ENCODE measurements at regions not wholly inside any gene's neighbourhood (a gene's known extent, or its start where the extent isn't known, plus 50 kb on each side); places are given as distances from the start of the nearest gene placed in this dataset.
"Not testable (repeated sequence)": the region's sequence is repeated elsewhere in the genome, so short reads cannot be mapped to it uniquely, and the experiment has no call there.

- H3K4me2 ChIP-seq (ENCODE audit: low read length): no peak overlapping the region
- no peak overlapping the region for H3K4me3 ChIP-seq (ENCODE audit: low read length)
- H3K9ac ChIP-seq (ENCODE audit: low read depth, low read length): no peak overlapping the region
- no peaks in the 10 kb centered on the region for H3K4me1 ChIP-seq (ENCODE audit: control insufficient read depth, insufficient read depth, low read length)
- H3K9me3 ChIP-seq (replicated peaks; ENCODE audit: low read length): no peaks in the 10 kb centered on the region
- H3K36me3 ChIP-seq (ENCODE audit: insufficient read depth, low read length): no peaks in the 10 kb centered on the region
- no peaks in the 10 kb centered on the region for H3K27me3 ChIP-seq (ENCODE audit: control insufficient read depth, insufficient read depth, low read length)
Observed at GRCh38 chrX:139170526-139171173, 359.9 kb upstream of the F9 start.

GRCh38 chrX:139167282-139167681 lies 363.3 kb upstream of the F9 start:
- Histone ChIP-seq H3K4me3 (ENCODE audit: low read length) (no peak overlapping the region), H3K4me1 (ENCODE audit: control insufficient read depth, insufficient read depth, low read length) (no peaks in the 10 kb centered on the region), H3K36me3 (ENCODE audit: insufficient read depth, low read length) (no peaks in the 10 kb centered on the region), H3K9me3 (replicated peaks; ENCODE audit: low read length) (no peaks in the 10 kb centered on the region), H3K4me2 (ENCODE audit: low read length) (no peak overlapping the region), H3K27me3 (ENCODE audit: control insufficient read depth, insufficient read depth, low read length) (no peaks in the 10 kb centered on the region), H3K9ac (ENCODE audit: low read depth, low read length) (no peak overlapping the region)

- H3K9me3 ChIP-seq (replicated peaks; ENCODE audit: low read length): no peaks in the 10 kb centered on the region
- no peaks in the 10 kb centered on the region for H3K4me1 ChIP-seq (ENCODE audit: control insufficient read depth, insufficient read depth, low read length)
- no peak overlapping the region for H3K9ac ChIP-seq (ENCODE audit: low read depth, low read length)
- no peak overlapping the region for H3K4me3 ChIP-seq (ENCODE audit: low read length)
- no peaks in the 10 kb centered on the region for H3K36me3 ChIP-seq (ENCODE audit: insufficient read depth, low read length)
- H3K4me2 ChIP-seq (ENCODE audit: low read length): no peak overlapping the region
- H3K27me3 ChIP-seq (ENCODE audit: control insufficient read depth, insufficient read depth, low read length): no peaks in the 10 kb centered on the region
Observed at GRCh38 chrX:139158256-139158655, 372.3 kb upstream of the F9 start.

- no peaks in the 10 kb centered on the region for H3K27me3 ChIP-seq (ENCODE audit: control insufficient read depth, insufficient read depth, low read length)
- no peaks in the 10 kb centered on the region for H3K9me3 ChIP-seq (replicated peaks; ENCODE audit: low read length)
- H3K4me3 ChIP-seq (ENCODE audit: low read length): no peak overlapping the region
- no peaks in the 10 kb centered on the region for H3K36me3 ChIP-seq (ENCODE audit: insufficient read depth, low read length)
- H3K9ac ChIP-seq (ENCODE audit: low read depth, low read length): no peak overlapping the region
- H3K4me2 ChIP-seq (ENCODE audit: low read length): no peak overlapping the region
- H3K4me1 ChIP-seq (ENCODE audit: control insufficient read depth, insufficient read depth, low read length): no peaks in the 10 kb centered on the region
Observed at GRCh38 chrX:139156356-139156755, 374.2 kb upstream of the F9 start.

- not testable (repeated sequence) for H3K36me3 ChIP-seq (ENCODE audit: insufficient read depth, low read length); H3K9ac ChIP-seq (ENCODE audit: low read depth, low read length); H3K4me1 ChIP-seq (ENCODE audit: control insufficient read depth, insufficient read depth, low read length); H3K4me2 ChIP-seq (ENCODE audit: low read length); H3K27me3 ChIP-seq (ENCODE audit: control insufficient read depth, insufficient read depth, low read length); H3K9me3 ChIP-seq (replicated peaks; ENCODE audit: low read length); H3K4me3 ChIP-seq (ENCODE audit: low read length)
Observed at GRCh38 chrX:139146625-139147024, 383.9 kb upstream of the F9 start.

GRCh38 chrX:139141370-139141769 lies 389.2 kb upstream of the F9 start:
- Histone ChIP-seq H3K4me3 (ENCODE audit: low read length) (no peak overlapping the region), H3K9ac (ENCODE audit: low read depth, low read length) (no peak overlapping the region), H3K4me1 (ENCODE audit: control insufficient read depth, insufficient read depth, low read length) (no peaks in the 10 kb centered on the region), H3K9me3 (replicated peaks; ENCODE audit: low read length) (no peaks in the 10 kb centered on the region), H3K36me3 (ENCODE audit: insufficient read depth, low read length) (no peaks in the 10 kb centered on the region), H3K27me3 (ENCODE audit: control insufficient read depth, insufficient read depth, low read length) (no peaks in the 10 kb centered on the region), H3K4me2 (ENCODE audit: low read length) (no peak overlapping the region)

- Histone ChIP-seq H3K9me3 (replicated peaks; ENCODE audit: low read length) (no peaks in the 10 kb centered on the region), H3K9ac (ENCODE audit: low read depth, low read length) (no peak overlapping the region), H3K27me3 (ENCODE audit: control insufficient read depth, insufficient read depth, low read length) (no peaks in the 10 kb centered on the region), H3K4me1 (ENCODE audit: control insufficient read depth, insufficient read depth, low read length) (no peaks in the 10 kb centered on the region), H3K4me2 (ENCODE audit: low read length) (no peak overlapping the region), H3K36me3 (ENCODE audit: insufficient read depth, low read length) (no peaks in the 10 kb centered on the region), H3K4me3 (ENCODE audit: low read length) (no peak overlapping the region)
Observed at GRCh38 chrX:139134316-139134715, 396.2 kb upstream of the F9 start.

GRCh38 chrX:139126493-139126892 lies 404.0 kb upstream of the F9 start:
- no peaks in the 10 kb centered on the region for H3K36me3 ChIP-seq (ENCODE audit: insufficient read depth, low read length)

GRCh38 chrX:139125916-139126315 lies 404.6 kb upstream of the F9 start:
- H3K4me2 ChIP-seq (ENCODE audit: low read length): no peak overlapping the region
- H3K27me3 ChIP-seq (ENCODE audit: control insufficient read depth, insufficient read depth, low read length): no peaks in the 10 kb centered on the region
- H3K9ac ChIP-seq (ENCODE audit: low read depth, low read length): no peak overlapping the region
- no peaks in the 10 kb centered on the region for H3K36me3 ChIP-seq (ENCODE audit: insufficient read depth, low read length)
- no peak overlapping the region for H3K4me3 ChIP-seq (ENCODE audit: low read length)
- H3K9me3 ChIP-seq (replicated peaks; ENCODE audit: low read length): no peaks in the 10 kb centered on the region
- no peaks in the 10 kb centered on the region for H3K4me1 ChIP-seq (ENCODE audit: control insufficient read depth, insufficient read depth, low read length)

More at GRCh38 chrX:139126493-139126892, 404.0 kb upstream of the F9 start:
- Histone ChIP-seq H3K27me3 (ENCODE audit: control insufficient read depth, insufficient read depth, low read length) (no peaks in the 10 kb centered on the region), H3K4me2 (ENCODE audit: low read length) (no peak overlapping the region), H3K9me3 (replicated peaks; ENCODE audit: low read length) (no peaks in the 10 kb centered on the region), H3K4me3 (ENCODE audit: low read length) (no peak overlapping the region), H3K4me1 (ENCODE audit: control insufficient read depth, insufficient read depth, low read length) (no peaks in the 10 kb centered on the region), H3K9ac (ENCODE audit: low read depth, low read length) (no peak overlapping the region)

- Histone ChIP-seq H3K27me3 (ENCODE audit: control insufficient read depth, insufficient read depth, low read length) (no peaks in the 10 kb centered on the region), H3K9me3 (replicated peaks; ENCODE audit: low read length) (no peaks in the 10 kb centered on the region), H3K9ac (ENCODE audit: low read depth, low read length) (no peak overlapping the region), H3K4me2 (ENCODE audit: low read length) (no peak overlapping the region), H3K4me3 (ENCODE audit: low read length) (no peak overlapping the region), H3K4me1 (ENCODE audit: control insufficient read depth, insufficient read depth, low read length) (no peaks in the 10 kb centered on the region), H3K36me3 (ENCODE audit: insufficient read depth, low read length) (no peaks in the 10 kb centered on the region)
Observed at GRCh38 chrX:139121616-139122286, 408.8 kb upstream of the F9 start.

- Histone ChIP-seq H3K9ac (ENCODE audit: low read depth, low read length) (no peak overlapping the region), H3K4me1 (ENCODE audit: control insufficient read depth, insufficient read depth, low read length) (no peaks in the 10 kb centered on the region), H3K4me2 (ENCODE audit: low read length) (no peak overlapping the region), H3K4me3 (ENCODE audit: low read length) (no peak overlapping the region), H3K9me3 (replicated peaks; ENCODE audit: low read length) (no peaks in the 10 kb centered on the region), H3K36me3 (ENCODE audit: insufficient read depth, low read length) (no peaks in the 10 kb centered on the region), H3K27me3 (ENCODE audit: control insufficient read depth, insufficient read depth, low read length) (no peaks in the 10 kb centered on the region)
Observed at GRCh38 chrX:139120760-139121159, 409.2 kb upstream of the FGF13 start.

- no peaks in the 10 kb centered on the region for H3K36me3 ChIP-seq (ENCODE audit: insufficient read depth, low read length)
- H3K27me3 ChIP-seq (ENCODE audit: control insufficient read depth, insufficient read depth, low read length): no peaks in the 10 kb centered on the region
- no peak overlapping the region for H3K4me2 ChIP-seq (ENCODE audit: low read length)
- peaks cover 6% of the 10 kb centered on the region for H3K4me1 ChIP-seq (ENCODE audit: control insufficient read depth, insufficient read depth, low read length)
- no peaks in the 10 kb centered on the region for H3K9me3 ChIP-seq (replicated peaks; ENCODE audit: low read length)
- no peak overlapping the region for H3K9ac ChIP-seq (ENCODE audit: low read depth, low read length)
- no peak overlapping the region for H3K4me3 ChIP-seq (ENCODE audit: low read length)
Observed at GRCh38 chrX:139113708-139114107, 402.2 kb upstream of the FGF13 start.
